ENCODE measurements at regions not wholly inside any gene's neighbourhood (a gene's known extent, or its start where the extent isn't known, plus 50 kb on each side); places are given as distances from the start of the nearest gene placed in this dataset.

DNA sequence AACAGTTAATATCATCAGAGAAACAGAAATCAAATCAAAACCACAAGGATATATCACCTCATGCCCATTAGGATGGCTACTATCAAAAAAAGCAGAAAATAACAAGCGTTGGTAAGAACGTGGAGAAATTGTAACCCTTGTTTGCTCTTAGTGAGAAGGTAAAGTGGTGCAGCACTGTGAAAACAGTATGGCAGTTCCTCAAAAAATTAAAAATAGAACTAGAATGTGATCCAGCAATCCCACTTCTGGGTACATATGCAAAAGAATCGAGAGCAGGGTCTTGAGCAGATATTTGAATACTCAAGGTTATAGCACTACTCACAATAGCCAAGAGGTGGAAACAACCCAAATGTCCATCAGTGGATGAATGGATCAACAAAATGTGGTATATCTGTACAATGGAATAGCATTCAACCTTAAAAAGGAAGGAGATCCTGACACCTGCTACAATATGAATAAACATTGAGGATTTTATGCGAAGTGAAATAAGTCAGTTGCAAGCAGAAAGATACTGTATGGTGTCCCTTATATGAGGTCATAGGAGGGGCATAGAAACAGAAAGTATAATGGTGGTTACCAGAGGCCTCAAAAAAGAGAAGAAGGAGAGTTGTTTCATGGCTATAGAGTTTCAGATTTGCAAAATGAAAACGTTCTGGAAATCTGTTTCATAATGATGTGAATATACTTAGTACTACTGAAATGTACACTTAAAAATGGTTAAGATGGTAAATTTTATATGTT is 131.0 kb upstream of the EEA1 start:
- Mint-ChIP-seq H3K9me3 (ENCODE audit: low read depth) (no peaks in the 10 kb centered on the region), H3K4me3 (no peak overlapping the region), H3K36me3 (no peaks in the 10 kb centered on the region), H3K27ac (no peak overlapping the region), H3K4me1 (peaks cover 14% of the 10 kb centered on the region), H3K27me3 (peaks cover 58% of the 10 kb centered on the region)
- no peak for DNase-seq
- peak; percentile 71 for ATAC-seq
- CTCF ChIA-PET, result no interaction called here

DNA sequence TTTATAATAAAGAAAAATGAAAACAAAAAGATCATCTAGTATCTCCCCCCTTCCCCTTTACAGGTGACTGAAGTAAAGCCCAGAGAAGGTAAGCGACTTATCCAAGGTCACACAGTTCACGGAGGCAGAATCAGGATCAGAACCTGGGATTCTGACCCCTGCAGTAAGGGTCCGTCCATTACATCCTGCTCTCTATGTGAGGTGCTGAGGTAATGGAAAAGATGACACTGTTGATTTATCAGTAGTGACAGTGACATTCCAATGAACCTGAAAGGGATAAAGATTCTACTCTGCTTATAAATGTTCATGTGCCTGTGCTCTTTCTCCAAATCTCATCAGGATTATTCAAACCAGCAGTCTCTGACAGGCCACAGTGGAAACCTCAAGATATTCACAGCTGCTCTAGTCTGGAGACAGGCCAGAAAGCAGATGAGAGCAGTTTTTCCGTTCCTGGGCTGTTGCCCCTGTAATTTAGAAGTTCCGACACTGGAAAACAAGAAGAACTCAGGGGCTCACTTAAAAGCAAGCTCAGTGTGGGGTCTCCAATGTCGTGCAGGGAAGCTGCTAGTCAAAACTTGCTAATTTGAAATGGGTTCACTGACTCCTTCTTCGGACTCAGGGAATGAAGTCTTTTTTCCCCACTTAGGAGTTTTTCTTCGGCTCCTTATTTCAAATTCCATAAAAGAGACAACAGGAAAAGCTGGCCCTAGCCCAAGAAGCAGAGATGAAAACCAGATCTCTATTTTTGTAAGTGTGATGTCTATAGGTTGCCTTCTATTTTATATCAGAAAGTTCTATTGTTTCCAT is 131.8 kb upstream of the EEA1 start:
- Mint-ChIP-seq H3K36me3 (no peaks in the 10 kb centered on the region), H3K4me1 (peaks cover 14% of the 10 kb centered on the region), H3K27me3 (peaks cover 55% of the 10 kb centered on the region), H3K27ac (no peak overlapping the region), H3K9me3 (ENCODE audit: low read depth) (no peaks in the 10 kb centered on the region), H3K4me3 (no peak overlapping the region)
- DNase-seq (no peak), ATAC-seq (peak; percentile 33)
- CTCF ChIA-PET, result no interaction called here

DNA sequence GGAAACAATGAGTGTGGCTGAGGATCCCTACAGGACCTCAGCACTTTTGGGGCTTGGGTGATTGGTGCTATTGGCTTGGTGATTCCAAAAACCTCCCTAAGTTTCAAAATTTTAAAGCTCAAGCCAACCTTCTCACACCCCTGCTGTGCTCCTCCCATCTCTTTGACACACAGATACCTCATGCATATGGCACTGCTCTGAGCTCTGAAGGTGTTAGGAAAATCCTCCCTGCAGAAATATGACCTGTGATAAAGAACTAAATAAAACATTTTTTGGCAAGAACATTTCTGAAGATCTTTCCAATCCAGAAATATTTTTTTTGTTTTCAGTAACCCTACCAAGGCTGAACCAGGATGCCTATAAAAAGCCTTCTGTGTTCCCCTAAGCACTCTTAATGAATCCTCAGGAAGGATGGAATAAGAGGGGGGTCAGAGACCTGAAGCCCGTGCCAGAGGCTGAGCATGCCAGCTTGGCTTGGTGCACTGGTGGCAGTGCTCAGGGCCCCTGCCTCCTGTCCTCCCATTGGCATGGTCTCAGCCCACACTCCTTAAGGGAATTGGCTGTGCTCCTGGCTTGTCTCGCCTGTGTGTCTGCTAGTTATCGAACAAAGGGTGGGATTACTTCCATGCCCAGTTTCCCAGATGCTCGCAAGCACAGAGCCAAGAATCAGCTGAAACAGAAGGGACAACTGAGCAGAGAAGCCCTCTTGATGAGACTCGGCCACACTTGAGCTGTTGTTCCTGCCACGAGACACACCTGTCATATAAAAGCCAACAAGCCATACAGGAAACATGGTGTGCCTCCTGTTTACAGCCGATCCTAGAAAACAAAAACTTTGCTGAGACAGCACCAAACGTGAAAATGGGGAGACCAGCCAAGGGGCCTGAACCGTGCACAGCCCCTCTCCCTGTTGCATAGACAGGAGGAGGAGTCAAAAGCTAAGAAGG is 132.7 kb upstream of the EEA1 start:
- H3K27me3 Mint-ChIP-seq, result peaks cover 49% of the 10 kb centered on the region
- no peaks in the 10 kb centered on the region for H3K36me3 Mint-ChIP-seq
- ATAC-seq, result no peak
- H3K27ac Mint-ChIP-seq, result no peak overlapping the region
- no peak for DNase-seq
- no peaks in the 10 kb centered on the region for H3K9me3 Mint-ChIP-seq (ENCODE audit: low read depth)
- no peak overlapping the region for H3K4me3 Mint-ChIP-seq
- peaks cover 14% of the 10 kb centered on the region for H3K4me1 Mint-ChIP-seq
- CTCF ChIA-PET, result no interaction called here

DNA sequence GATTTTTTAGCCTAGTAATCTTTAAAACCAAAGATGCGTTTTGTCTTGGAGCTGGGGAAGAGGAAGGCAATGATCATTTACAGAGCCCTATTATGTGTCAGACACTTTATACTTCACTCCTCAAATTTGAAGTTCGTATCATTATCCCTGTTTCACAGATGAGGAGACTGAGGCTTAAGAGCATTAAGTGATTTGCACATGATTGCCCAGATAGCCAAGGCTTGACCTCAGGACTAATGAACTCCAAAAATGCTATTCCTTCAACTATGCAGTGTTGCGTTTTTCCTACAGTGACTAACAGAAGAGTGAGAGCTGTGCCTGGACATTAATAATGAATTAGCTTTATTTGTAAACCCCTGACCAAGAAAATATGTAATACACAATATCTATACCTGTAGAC is 136.8 kb upstream of the EEA1 start:
- no peaks in the 10 kb centered on the region for H3K9me3 Mint-ChIP-seq (ENCODE audit: low read depth)
- CTCF ChIA-PET, result no interaction called here
- no peak overlapping the region for H3K4me3 Mint-ChIP-seq
- H3K27ac Mint-ChIP-seq, result no peak overlapping the region
- DNase-seq (no peak), ATAC-seq (no peak)
- H3K27me3 Mint-ChIP-seq, result peaks cover 26% of the 10 kb centered on the region
- no peaks in the 10 kb centered on the region for H3K36me3 Mint-ChIP-seq
- no peaks in the 10 kb centered on the region for H3K4me1 Mint-ChIP-seq

DNA sequence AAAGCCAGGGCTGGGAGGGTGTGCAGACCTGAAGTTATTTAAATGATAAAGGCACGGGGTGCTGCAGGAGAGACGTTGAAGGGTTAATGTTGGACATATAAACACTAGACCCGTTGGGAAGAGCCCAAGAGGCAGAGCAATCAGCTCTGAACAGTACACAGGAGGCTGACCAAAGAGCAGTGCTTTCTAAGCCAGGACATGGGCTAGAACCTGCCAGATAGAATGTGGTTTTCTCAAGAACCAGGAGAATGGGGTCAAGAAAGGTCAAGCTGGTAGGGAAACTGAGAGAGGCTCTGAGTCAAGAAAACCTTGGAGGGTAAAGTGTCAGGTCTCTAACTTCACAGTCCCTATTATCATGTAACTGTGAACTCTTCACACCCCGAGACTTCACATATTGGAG is 143.2 kb upstream of the EEA1 start:
- peaks cover 10% of the 10 kb centered on the region for H3K27me3 Mint-ChIP-seq
- ATAC-seq, result no peak
- CTCF ChIA-PET, result interaction anchor here (1.3 kb wide), 1 partner anchor 27 kb away, joined by 3 read pairs; no protein-coding TSS in a partner anchor
- H3K4me1 Mint-ChIP-seq, result no peaks in the 10 kb centered on the region
- H3K4me3 Mint-ChIP-seq, result no peak overlapping the region
- no peak for DNase-seq
- no peak overlapping the region for H3K27ac Mint-ChIP-seq
- no peaks in the 10 kb centered on the region for H3K9me3 Mint-ChIP-seq (ENCODE audit: low read depth)
- no peaks in the 10 kb centered on the region for H3K36me3 Mint-ChIP-seq

DNA sequence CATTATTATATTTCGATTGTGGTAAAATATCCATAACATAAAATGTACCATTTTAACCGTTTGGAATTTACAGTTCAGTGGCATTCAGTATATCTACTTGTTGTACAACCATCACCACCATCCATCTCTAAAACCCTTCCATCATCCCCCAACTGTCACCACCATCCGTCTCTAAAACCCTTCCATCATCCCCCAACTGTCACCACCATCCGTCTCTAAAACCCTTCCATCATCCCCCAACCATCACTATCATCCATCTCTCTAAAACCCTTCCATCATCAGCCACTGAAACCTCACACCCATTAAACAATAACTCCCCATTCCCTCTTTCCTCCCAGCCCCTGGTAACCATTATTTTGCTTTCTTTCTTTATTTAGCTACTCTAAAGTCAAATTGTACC is 144.2 kb upstream of the EEA1 start:
- no peak overlapping the region for H3K27ac Mint-ChIP-seq
- no peak overlapping the region for H3K4me3 Mint-ChIP-seq
- no peaks in the 10 kb centered on the region for H3K9me3 Mint-ChIP-seq (ENCODE audit: low read depth)
- no peaks in the 10 kb centered on the region for H3K4me1 Mint-ChIP-seq
- H3K36me3 Mint-ChIP-seq, result no peaks in the 10 kb centered on the region
- no peak for ATAC-seq
- peaks cover 9% of the 10 kb centered on the region for H3K27me3 Mint-ChIP-seq
- CTCF ChIA-PET, result no interaction called here
- no peak for DNase-seq

DNA sequence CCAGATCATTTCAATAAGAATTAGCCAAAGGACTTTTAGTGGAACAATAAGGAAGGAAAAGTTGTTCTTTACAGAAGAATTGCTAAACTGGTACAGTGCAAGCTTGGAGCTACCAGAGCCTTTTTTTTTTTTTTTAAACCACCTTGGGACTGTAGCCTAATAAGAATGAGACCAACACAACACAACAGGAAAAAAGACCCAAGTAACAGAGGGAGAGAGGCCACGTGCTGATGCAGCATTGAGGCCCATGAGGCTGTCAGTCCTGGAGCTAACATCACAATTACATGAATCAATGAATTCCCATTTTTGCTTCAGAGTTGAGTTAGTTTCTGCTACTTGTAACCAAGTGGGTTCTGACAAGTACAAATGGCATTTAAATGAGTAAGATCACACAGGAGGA is 149.0 kb upstream of the EEA1 start:
- Mint-ChIP-seq H3K9me3 (ENCODE audit: low read depth) (no peaks in the 10 kb centered on the region), H3K4me3 (no peak overlapping the region), H3K4me1 (no peaks in the 10 kb centered on the region), H3K27me3 (peaks cover 4% of the 10 kb centered on the region), H3K36me3 (no peaks in the 10 kb centered on the region), H3K27ac (no peak overlapping the region)
- no peak for DNase-seq
- no peak for ATAC-seq
- CTCF ChIA-PET, result no interaction called here

DNA sequence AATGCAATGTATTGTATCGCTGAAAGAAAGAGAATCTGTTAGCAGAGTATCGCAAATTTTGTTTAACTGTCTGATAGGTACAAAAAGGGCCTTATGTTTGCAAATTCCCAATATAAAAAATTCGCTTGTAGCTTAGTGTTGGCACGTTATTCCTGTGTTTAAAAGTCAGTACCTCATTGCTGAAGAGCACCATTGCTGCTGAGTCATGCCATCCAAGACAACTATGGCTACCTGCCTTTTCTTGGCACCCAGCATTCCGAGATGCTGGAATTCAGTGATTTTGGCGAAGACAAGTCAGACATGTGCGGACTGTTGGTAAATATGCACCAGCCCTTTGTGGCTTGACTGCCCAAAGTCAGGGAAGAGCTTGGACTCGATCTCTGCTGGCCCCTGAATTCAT is 149.5 kb upstream of the EEA1 start:
- no peak overlapping the region for H3K4me3 Mint-ChIP-seq
- no peaks in the 10 kb centered on the region for H3K4me1 Mint-ChIP-seq
- H3K27me3 Mint-ChIP-seq, result peaks cover 4% of the 10 kb centered on the region
- H3K27ac Mint-ChIP-seq, result no peak overlapping the region
- CTCF ChIA-PET, result no interaction called here
- DNase-seq (no peak), ATAC-seq (no peak)
- no peaks in the 10 kb centered on the region for H3K9me3 Mint-ChIP-seq (ENCODE audit: low read depth)
- H3K36me3 Mint-ChIP-seq, result no peaks in the 10 kb centered on the region

DNA sequence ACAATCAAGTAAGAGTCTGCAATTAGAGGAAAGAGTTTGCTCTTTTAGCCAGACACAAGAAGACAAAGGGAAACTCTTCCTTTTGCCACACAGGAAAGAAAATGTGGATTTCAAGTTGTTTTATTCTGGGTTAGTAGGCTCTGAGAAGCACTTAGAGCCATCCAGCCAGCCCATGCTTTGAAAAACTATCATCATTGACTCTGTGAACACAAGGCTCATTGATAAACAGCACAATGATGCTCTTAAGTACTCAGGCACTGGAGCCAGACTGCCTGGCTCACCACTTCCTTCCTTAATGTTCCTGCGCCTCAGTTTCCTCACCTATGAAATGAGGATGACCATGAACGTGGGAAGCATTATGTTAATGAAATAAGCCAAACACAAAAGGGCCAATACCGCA is 150.2 kb upstream of the EEA1 start:
- Mint-ChIP-seq H3K36me3 (no peaks in the 10 kb centered on the region), H3K9me3 (ENCODE audit: low read depth) (no peaks in the 10 kb centered on the region), H3K4me3 (no peak overlapping the region), H3K4me1 (no peaks in the 10 kb centered on the region), H3K27me3 (peaks cover 2% of the 10 kb centered on the region), H3K27ac (no peak overlapping the region)
- ATAC-seq, result no peak
- CTCF ChIA-PET, result no interaction called here
- no peak for DNase-seq

DNA sequence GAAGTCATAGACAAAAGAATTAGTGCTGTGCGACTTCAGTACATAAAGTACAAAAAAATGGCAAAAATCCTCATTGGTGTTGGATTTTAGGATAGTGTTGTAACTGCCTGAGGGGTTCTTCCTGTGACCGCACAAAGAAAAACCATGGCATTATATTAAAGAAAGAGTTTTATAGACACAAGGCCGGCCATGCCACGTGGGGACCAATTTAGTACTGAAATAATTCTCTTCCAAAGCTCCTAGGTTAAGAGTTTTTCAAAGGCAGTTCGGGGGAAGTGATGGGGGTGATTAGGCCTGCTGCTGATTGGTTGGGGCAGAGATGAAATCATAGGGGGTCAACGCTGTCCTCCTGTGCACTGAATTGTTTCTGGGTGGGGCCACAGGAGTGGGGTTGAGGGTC is 150.9 kb upstream of the EEA1 start:
- no peak for ATAC-seq
- no peaks in the 10 kb centered on the region for H3K9me3 Mint-ChIP-seq (ENCODE audit: low read depth)
- no peak for DNase-seq
- H3K27me3 Mint-ChIP-seq, result peaks cover 2% of the 10 kb centered on the region
- H3K4me3 Mint-ChIP-seq, result no peak overlapping the region
- no peak overlapping the region for H3K27ac Mint-ChIP-seq
- no peaks in the 10 kb centered on the region for H3K36me3 Mint-ChIP-seq
- H3K4me1 Mint-ChIP-seq, result no peaks in the 10 kb centered on the region
- CTCF ChIA-PET, result no interaction called here

DNA sequence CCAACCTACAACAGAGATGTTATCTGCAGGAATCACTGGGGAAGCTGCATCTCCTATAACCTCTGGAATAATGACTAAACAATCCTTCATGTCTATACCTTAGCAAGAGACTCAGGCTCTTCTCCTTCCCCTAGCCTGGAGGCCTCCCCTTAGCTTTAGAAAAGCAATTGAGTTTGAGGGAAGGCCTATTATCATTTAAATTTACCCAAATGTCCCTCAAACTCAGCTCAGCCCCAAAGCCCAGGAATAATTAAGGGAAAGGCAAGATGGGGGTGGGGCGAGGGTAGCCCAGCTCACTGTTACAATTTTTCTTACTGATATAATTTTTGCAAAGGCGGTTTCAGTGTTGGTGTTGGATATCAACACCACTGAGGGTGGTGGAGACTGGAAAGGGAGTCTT is 151.4 kb upstream of the EEA1 start:
- Mint-ChIP-seq H3K27me3 (peaks cover 2% of the 10 kb centered on the region), H3K4me1 (no peaks in the 10 kb centered on the region), H3K9me3 (ENCODE audit: low read depth) (no peaks in the 10 kb centered on the region), H3K36me3 (no peaks in the 10 kb centered on the region), H3K4me3 (no peak overlapping the region), H3K27ac (no peak overlapping the region)
- DNase-seq (no peak), ATAC-seq (no peak)
- CTCF ChIA-PET, result no interaction called here

DNA sequence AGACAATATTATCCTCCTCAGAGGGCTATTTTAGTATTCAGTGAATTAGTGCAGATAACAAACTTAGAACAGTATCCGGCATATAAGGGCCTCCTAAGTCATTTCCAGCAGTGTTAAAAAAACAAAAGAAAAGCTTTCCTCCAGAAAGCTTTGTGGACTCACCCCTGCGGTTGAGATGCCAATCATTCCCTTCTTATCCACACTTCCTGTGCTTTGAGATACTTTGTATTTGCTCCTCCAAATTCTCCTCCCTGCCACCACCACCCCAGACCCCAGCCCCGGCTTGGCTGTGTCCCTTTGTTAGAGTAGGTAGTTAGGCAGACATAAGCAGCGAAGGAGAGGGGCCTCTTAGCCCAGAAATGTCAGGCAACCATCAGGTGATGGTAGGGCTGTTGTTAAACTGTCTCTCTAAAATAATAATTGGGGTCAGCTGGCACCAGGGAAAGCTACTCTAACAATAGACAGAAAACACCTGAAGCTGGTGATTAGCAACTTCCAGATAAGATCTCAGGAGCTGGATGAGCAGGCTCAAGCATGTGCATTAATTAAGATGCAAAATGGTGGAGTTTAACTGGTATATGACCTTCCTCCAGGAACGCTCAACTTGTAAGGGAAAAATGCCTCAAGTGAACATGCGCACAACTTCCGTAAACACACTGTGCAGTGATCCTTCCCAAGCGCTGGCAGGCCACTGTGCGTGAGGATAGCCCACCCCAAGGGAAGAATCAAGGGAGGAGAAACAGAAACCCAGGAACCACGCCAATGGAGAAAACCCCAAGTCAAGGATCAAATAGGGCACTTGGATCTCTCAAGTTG is 152.1 kb upstream of the EEA1 start:
- CTCF ChIA-PET, result no interaction called here
- peaks cover 2% of the 10 kb centered on the region for H3K27me3 Mint-ChIP-seq
- ATAC-seq, result no peak
- H3K4me1 Mint-ChIP-seq, result no peaks in the 10 kb centered on the region
- no peak overlapping the region for H3K4me3 Mint-ChIP-seq
- no peaks in the 10 kb centered on the region for H3K9me3 Mint-ChIP-seq (ENCODE audit: low read depth)
- no peaks in the 10 kb centered on the region for H3K36me3 Mint-ChIP-seq
- H3K27ac Mint-ChIP-seq, result no peak overlapping the region
- DNase-seq, result no peak

DNA sequence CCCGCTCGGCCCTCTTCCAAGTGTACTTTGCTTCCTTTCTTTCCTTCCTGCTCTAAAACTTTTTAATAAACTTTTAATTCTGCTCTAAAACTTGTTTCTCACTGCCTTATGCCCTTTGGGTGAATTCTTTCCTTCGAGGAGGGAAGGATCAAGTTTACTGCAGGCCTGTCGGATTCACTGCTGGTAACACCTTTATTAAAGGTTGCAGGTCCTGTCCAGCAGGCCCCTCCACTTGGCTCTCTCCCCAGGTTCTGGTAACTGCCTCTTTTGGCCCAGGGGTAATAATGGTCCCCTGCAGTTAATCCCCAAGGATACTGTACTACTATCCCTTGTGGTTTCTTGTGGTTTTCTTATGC is 152.7 kb upstream of the EEA1 start:
- no peak for DNase-seq
- Mint-ChIP-seq H3K9me3 (ENCODE audit: low read depth) (no peaks in the 10 kb centered on the region), H3K4me1 (no peaks in the 10 kb centered on the region), H3K36me3 (no peaks in the 10 kb centered on the region), H3K27ac (no peak overlapping the region), H3K4me3 (no peak overlapping the region), H3K27me3 (peaks cover 2% of the 10 kb centered on the region)
- ATAC-seq, result no peak
- CTCF ChIA-PET, result interaction anchor here (1.3 kb wide), 1 partner anchor 16 kb away, joined by 3 read pairs; no protein-coding TSS in a partner anchor

Measured in activated CD8-positive, alpha-beta memory T cell treated with anti-CD3 and anti-CD28 coated beads, Interleukin-2, amount 10 ng/mL, durations not matched to agents 7 days and 5 days (primary cell).